HT1080 (cell line): ENCODE measurements at regions not wholly inside any gene's neighbourhood (a gene's known extent, or its start where the extent isn't known, plus 50 kb on each side); places are given as distances from the start of the nearest gene placed in this dataset.
"Not testable (repeated sequence)": the region's sequence is repeated elsewhere in the genome, so short reads cannot be mapped to it uniquely, and the experiment has no call there.

Experiments
- DNase-seq: peaks from one replicate; pipeline ENCODE4 v3.0.0-alpha.2; 2015; ENCODE audit warnings: low read depth

DNA sequence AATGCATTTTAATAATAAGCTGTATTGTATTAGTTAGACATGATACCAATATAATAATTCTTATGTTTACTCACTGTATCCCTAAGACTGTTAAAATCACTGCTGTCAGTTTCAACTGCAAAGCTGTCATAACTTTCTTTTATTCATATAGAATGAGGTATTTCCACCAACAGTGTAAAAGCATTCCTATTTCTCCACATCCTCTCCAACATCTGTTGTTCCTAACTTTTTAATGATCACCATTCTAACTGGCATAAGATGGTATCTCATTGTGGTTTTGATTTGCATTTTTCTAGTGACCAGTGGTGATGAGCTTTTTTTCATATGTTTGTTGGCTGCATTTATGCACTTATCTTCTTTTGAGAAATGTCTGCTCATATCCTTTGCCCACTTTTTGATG lies 177.6 kb upstream of the MME start:
- not testable (repeated sequence) for DNase-seq

- DNase-seq, result no peak
Observed at GRCh38 chr3:154901278-154901677, 178.8 kb upstream of the MME start.

- DNase-seq, result no peak
Observed at GRCh38 chr3:154900816-154901215, 179.3 kb upstream of the MME start.

GRCh38 chr3:154898916-154899315 lies 181.2 kb upstream of the MME start:
- DNase-seq, result no peak

DNA sequence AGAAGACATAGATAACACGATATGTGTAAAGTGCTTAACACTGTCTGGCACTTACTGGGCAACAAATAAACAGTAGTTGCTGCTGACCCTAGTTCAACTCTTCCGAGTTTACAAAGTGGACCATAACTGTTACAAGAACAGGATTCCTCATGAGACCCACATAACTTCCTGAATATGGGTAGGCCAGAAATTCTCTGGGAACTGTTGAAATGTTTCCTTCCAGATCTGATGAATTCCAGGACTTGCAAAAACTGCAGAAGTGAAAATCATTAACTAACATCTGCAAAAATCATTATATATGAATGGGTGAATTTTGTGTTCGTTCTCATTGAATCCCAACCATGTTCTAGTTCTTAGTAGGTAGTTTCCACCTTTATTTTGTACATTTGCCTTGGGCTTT lies 181.7 kb upstream of the MME start:
- DNase-seq, result no peak

GRCh38 chr3:154893813-154894212 lies 186.3 kb upstream of the MME start:
- no peak for DNase-seq

DNA sequence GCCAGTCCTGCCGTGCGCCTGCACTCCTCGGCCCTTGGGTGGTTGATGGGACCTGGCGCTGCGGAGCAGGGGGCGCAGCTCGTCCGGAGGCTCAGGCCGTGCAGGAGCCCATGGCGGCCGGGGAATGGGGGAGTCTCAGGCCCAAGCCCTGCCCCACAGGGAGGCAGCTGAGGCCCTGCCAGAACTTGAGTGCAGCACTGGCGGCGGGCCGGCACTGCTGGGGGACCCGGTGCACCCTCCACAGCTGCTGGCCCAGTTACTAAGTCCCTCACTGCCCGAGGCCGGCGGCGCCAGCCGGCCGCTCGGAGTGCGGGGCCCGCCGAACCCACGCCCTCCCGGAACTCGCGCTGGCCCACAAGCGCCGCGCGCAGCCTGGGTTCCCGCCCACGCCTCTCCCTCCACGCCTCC lies 190.9 kb upstream of the MME start:
- DNase-seq, result no peak

- DNase-seq, result no peak
Observed at GRCh38 chr3:154887869-154888268, 192.2 kb upstream of the MME start.

DNA sequence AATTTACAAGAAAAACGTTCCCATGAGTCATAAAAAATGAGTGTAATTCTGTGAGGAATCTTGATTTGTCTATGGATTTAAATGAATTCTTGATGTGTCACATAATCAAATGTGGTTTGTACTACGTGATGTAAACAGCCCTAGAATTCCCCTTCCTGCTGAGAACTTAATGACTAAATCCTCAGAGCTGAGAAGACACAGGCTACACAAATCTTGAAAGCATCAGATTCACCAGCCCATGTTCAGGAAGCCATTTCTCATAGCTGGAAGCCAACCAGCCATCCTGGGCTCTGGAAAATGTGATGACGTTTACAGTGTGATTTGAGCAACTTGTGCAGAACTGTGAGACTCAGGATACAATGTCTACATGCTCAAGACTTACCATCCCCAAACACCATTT lies 193.7 kb upstream of the MME start:
- DNase-seq, result peak; percentile 97

DNA sequence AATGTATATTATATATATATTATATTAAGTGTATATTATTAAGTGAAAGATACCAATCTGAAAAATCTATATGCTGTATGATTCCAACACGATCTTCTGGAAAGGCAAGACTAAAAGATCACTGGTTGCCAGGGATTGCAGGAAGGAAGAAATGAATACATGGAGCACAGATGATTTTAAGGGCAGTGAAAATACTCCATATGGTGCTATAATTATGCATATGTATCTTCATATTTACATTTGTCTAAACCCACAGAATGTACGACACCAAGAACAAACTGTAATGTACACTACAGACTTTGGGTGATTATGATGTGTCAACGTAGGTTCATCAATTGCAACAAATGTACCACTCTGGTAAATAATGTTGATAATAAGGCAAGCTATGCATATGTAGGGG lies 194.7 kb upstream of the MME start:
- DNase-seq, result no peak

GRCh38 chr3:154884952-154885351 lies 195.2 kb upstream of the MME start:
- DNase-seq, result no peak

DNA sequence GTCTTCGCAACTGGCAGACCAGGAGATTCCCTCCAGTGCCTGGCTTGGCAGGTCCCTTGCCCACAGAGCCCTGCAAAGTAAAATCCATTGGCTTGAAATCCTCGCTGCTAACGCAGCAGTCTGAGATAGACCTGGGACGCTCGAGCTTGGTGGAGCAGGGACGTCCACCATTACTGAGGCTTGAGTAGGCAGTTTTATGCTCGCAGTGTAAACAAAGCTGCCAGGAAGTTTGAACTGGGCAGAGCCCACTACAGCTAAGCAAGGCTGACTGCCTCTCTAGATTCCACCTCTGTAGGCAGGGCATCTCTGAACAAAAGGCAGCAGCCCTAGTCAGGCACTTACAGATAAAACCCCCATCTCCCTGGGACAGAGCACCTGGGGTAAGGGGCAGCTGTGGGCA lies 205.0 kb upstream of the MME start:
- no peak for DNase-seq

DNA sequence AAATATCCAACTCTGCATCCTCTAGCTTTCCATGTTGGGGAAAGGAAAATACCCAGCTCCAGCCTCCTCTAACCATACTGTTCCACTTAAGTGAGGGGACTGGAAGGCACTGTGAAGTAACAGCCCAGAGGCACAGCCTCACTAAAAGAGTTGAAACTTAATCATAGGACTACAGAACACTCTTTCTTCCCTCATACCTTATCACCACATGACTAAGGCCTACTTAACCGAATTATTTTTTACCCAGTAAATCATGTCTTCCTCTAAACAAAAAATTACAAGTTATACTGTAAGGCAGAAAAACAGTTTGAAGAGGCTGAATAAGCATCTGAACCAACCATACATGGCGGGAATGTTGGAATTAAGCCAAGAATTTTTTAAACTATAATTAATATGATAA lies 207.4 kb upstream of the MME start:
- DNase-seq, result no peak

DNA sequence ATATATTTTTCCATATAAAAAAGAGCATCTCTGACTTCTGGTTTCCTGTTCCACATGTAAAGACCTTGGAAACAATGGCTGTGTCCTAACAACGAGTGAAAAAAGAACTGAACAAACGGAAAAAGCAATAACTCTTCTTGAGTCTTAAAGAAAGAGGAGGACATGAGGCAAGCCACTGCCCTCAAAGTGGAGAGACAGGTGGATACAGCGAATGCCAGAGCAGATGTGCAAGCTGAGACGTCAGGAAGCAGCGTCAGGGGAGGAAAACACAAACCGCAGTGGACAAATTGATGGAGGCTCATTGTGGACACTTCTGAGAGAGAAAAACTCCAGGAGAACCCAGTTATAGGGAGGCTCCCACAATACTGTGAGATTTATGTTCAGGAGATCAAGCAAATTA lies 208.0 kb upstream of the MME start:
- DNase-seq, result no peak

DNA sequence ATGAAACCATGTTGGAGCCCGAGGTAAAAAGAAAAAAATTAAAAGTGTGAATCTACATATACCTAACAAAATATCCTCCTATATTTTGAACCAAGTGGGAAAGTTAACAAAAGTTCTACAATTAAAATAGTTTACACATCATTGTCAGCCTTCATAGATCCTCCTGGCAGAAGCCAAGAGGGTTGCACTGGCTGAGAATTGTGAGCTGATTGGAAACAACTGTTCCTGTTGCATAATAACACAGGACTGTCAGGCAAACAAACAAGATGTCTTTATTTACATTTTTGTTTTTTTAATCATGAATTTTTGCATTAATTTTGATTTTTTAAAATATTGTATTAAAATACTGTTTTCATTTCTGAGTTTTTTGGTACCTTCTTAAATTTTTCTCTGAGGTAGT lies 215.2 kb upstream of the MME start:
- no peak for DNase-seq

- DNase-seq, result peak; percentile 74
Observed at GRCh38 chr3:154862265-154862664, 217.9 kb upstream of the MME start.

DNA sequence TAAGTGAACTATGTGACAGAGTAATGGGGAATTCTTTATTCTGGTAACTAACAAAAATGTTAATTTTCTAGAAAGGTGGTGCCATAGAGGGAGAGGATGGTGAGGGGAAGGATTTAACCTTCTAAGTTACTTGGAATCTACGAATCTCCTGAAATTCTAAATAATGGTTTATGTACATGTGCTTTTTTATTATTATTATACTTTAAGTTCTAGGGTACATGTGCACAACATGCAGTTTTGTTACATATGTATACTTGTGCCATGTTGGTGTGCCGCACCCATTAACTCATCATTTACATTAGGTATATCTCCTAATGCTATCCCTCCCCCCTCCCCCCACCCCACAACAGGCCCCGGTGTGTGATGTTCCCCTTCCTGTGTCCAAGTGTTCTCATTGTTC lies 227.1 kb upstream of the MME start:
- not testable (repeated sequence) for DNase-seq

- DNase-seq, result peak; percentile 13
Observed at GRCh38 chr3:154852515-154852914, 227.6 kb upstream of the MME start.

- no peak for DNase-seq
Observed at GRCh38 chr3:154851644-154852043, 228.5 kb upstream of the MME start.

DNA sequence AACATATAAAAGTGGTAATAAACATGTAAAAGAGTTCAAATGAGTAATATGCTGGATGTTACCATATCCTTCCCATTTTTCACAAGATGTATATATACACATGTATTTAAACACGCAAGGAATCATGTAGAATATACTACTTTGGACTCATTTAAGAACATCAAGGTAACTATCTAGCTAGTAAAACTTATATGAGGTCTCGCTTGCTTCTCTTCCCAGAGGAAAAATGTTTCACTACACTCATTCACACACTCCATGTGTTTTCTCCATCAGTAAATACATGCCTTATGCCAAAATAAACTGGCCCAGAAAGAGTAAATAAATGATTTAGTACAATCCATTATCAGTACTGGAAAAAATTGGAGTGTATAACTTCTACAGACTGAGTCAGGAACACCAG lies 229.2 kb upstream of the MME start:
- no peak for DNase-seq

DNA sequence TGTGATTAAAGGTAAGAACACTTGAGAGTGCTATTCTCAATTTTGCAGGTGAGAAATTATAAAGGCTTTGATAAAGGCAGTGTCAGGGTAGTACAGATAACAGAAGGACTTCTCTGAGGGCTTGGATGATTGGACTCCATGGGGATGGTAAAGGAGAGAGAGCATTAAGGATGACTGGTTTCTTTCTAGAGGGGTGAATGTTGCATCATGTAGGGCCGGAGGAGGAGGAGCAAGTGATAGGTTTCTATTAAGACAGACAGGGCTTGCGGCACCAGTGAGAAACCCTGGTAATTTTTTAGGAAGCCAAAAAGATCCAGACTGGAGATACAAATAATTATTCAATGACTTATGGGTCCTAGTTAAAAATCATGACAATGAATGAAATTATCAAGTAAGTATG lies 230.7 kb upstream of the MME start:
- no peak for DNase-seq

- no peak for DNase-seq
Observed at GRCh38 chr3:154844863-154845262, 235.3 kb upstream of the MME start.

DNA sequence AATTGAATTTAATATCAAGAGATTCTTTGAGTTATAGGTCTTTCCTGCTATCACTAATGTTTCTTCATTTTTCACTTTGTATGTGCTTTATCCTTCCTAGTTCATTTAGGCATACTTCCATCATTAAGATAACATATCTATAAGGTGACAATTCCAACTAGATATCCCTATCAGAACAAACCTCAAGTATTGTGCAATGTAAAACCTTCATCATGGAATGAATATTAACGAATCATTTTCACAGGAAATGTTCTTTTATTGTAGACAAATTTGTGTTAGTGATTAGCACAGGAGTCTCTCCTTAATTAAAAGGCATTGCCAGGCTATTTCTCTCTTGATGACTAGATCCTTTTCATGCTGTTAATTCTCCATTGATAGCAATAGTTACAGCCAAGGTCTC lies 236.5 kb upstream of the MME start:
- no peak for DNase-seq

DNA sequence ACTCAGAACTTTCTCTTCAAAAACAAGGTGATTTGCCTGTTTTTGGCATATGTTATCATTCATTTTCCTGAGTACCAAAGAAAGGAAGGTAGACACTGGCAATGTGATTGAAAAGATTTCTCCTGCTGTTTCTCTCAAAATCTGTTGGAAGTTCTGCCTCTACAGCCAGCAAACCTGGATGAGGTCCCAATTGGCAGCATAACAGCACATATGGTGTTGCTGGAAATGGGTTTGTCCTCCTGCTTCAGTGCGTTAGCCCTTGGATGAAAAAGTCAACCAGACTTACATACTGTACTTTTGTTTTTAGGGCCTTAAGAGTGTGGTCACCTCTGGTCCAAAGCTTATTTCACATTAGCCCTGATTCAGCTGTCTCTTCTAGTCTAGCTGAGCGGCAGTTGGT lies 237.6 kb upstream of the MME start:
- no peak for DNase-seq

- no peak for DNase-seq
Observed at GRCh38 chr3:154835639-154836038, 244.5 kb upstream of the MME start.
